Neural cell (in vitro differentiated cells): ENCODE measurements at regions not wholly inside any gene's neighbourhood (a gene's known extent, or its start where the extent isn't known, plus 50 kb on each side); places are given as distances from the start of the nearest gene placed in this dataset.

Source experiments
- H2AFZ ChIP-seq: fragments of 200-600, 300-800 bp; sonication (generic), shearing (Covaris generic); 2 replicates; pipeline ENCODE4 v1.6.0; 2014; ENCODE audit warnings: low read depth, mild to moderate bottlenecking, antibody characterized with exemption, low read length, moderate library complexity
- H3F3A ChIP-seq: fragments of 200-600 bp; shearing (Covaris generic); 2 replicates; pipeline ENCODE4 v1.6.1; 2016; ENCODE audit warnings: mild to moderate bottlenecking, moderate library complexity, mixed read lengths, antibody characterized with exemption, low read length; ENCODE audit not compliant: insufficient read depth, poor library complexity, severe bottlenecking
- H3K27ac ChIP-seq: fragments of 200-600, 300-800 bp; sonication (generic), shearing (Covaris generic); 2 replicates; pipeline ENCODE4 v1.5.1; 2014; ENCODE audit warnings: mild to moderate bottlenecking, low read length, moderate library complexity
- H3K27me3 ChIP-seq: fragments of 300-800, 200-600 bp; sonication (generic), shearing (Covaris generic); 2 replicates; pipeline ENCODE4 v1.6.0; 2014; ENCODE audit warnings: mild to moderate bottlenecking, low read depth, low read length, moderate library complexity; ENCODE audit not compliant: insufficient read depth
- H3K36me3 ChIP-seq: fragments of 300-800, 200-600 bp; sonication (generic), shearing (Covaris generic); 2 replicates; pipeline ENCODE4 v1.5.1; 2014; ENCODE audit warnings: mild to moderate bottlenecking, antibody characterized with exemption, low read length, moderate library complexity; ENCODE audit not compliant: insufficient read depth
- H3K4me2 ChIP-seq: fragments of 300-800, 200-600 bp; sonication (generic), shearing (Covaris generic); 2 replicates; pipeline ENCODE4 v1.6.0; 2014; ENCODE audit warnings: mild to moderate bottlenecking, low read length
- H3K4me3 ChIP-seq: fragments of 300-800, 200-600 bp; sonication (generic), shearing (Covaris generic); 2 replicates; pipeline ENCODE4 v1.5.1; 2014; ENCODE audit warnings: mild to moderate bottlenecking, low read length, moderate library complexity
- H3K79me2 ChIP-seq: fragments of 200-600 bp; shearing (Covaris generic); replicated peaks from 2 replicates; pipeline ENCODE4 v1.6.0; 2014; ENCODE audit warnings: mild to moderate bottlenecking, low read length, moderate library complexity; ENCODE audit not compliant: insufficient read depth
- H3K9ac ChIP-seq: fragments of 300-800, 200-600 bp; sonication (generic), shearing (Covaris generic); 2 replicates; pipeline ENCODE4 v1.6.1; 2016; ENCODE audit warnings: mild to moderate bottlenecking, low read length, mixed read lengths
- H3K9me2 ChIP-seq: fragments of 200-600 bp; shearing (Covaris generic); 2 replicates; pipeline ENCODE4 v1.6.1; 2016; ENCODE audit warnings: mild to moderate bottlenecking, low read length, mixed read lengths; ENCODE audit not compliant: insufficient read depth
- H3K9me3 ChIP-seq: fragments of 200-600, 300-800 bp; sonication (generic), shearing (Covaris generic); 2 replicates; pipeline ENCODE4 v1.6.1; 2016; ENCODE audit warnings: mild to moderate bottlenecking, mixed run types, low read length, moderate library complexity, mixed read lengths
- H4K20me1 ChIP-seq: fragments of 200-600 bp; shearing (Covaris generic); 2 replicates; pipeline ENCODE4 v1.6.1; 2016; ENCODE audit warnings: mild to moderate bottlenecking, mixed run types; ENCODE audit not compliant: insufficient read depth
- CTCF ChIP-seq: fragments of 450-650 bp; IDR thresholded peaks from 2 replicates; pipeline ENCODE4 v1.5.1; 2014; ENCODE audit warnings: antibody characterized with exemption, mild to moderate bottlenecking, moderate library complexity; ENCODE audit not compliant: poor library complexity, severe bottlenecking
- EP300 ChIP-seq: fragments of 450-650 bp; conservative IDR thresholded peaks from 2 replicates; pipeline ENCODE4 v1.6.1; 2014; ENCODE audit warnings: antibody characterized with exemption, mild to moderate bottlenecking, moderate library complexity; ENCODE audit not compliant: poor library complexity, severe bottlenecking
- EZH2 ChIP-seq: fragments of 200-600, 300-800 bp; shearing (Covaris generic), sonication (generic); IDR thresholded peaks from 2 replicates; pipeline ENCODE4 v1.6.1; 2014; ENCODE audit warnings: antibody characterized with exemption, low read length, borderline replicate concordance, mild to moderate bottlenecking; ENCODE audit not compliant: insufficient read depth, poor library complexity, severe bottlenecking
- MXI1 ChIP-seq: fragments of 450-650 bp; conservative IDR thresholded peaks from 2 replicates; pipeline ENCODE4 v1.6.1; 2014; ENCODE audit warnings: antibody characterized with exemption, mild to moderate bottlenecking; ENCODE audit not compliant: poor library complexity, severe bottlenecking
- POLR2AphosphoS5 ChIP-seq: IDR thresholded peaks from 2 replicates; pipeline ENCODE4 v1.6.1; 2012
- RAD21 ChIP-seq: fragments of 450-650 bp; conservative IDR thresholded peaks from 2 replicates; pipeline ENCODE4 v1.6.1; 2014; ENCODE audit warnings: antibody characterized with exemption, mild to moderate bottlenecking, moderate library complexity
- REST ChIP-seq: IDR thresholded peaks from 2 replicates; pipeline ENCODE4 v1.6.1; 2012; ENCODE audit warnings: borderline replicate concordance
- SMC3 ChIP-seq: fragments of 450-650 bp; conservative IDR thresholded peaks from 2 replicates; pipeline ENCODE4 v1.6.1; 2014; ENCODE audit warnings: antibody characterized with exemption, mild to moderate bottlenecking, moderate library complexity; ENCODE audit not compliant: poor library complexity
- TAF1 ChIP-seq: IDR thresholded peaks from 2 replicates; pipeline ENCODE4 v1.6.1; 2012; ENCODE audit warnings: low read depth

- H3K27ac ChIP-seq, result no peak overlapping the region
- H3K4me2 ChIP-seq, result no peak overlapping the region
- TF ChIP-seq CTCF, result no peak
- no peak for TF ChIP-seq TAF1
- TF ChIP-seq POLR2AphosphoS5, result no peak
- TF ChIP-seq EZH2, result no peak
- H3K9me2 ChIP-seq, result no peaks in the 10 kb centered on the region
- no peak overlapping the region for H3K9ac ChIP-seq
- H4K20me1 ChIP-seq, result no peaks in the 10 kb centered on the region
- H3K79me2 ChIP-seq, result no peaks in the 10 kb centered on the region
- H2AFZ ChIP-seq, result no peak overlapping the region
- no peaks in the 10 kb centered on the region for H3K27me3 ChIP-seq
- no peak overlapping the region for H3K4me3 ChIP-seq
- no peaks in the 10 kb centered on the region for H3F3A ChIP-seq
- no peaks in the 10 kb centered on the region for H3K36me3 ChIP-seq
- no peaks in the 10 kb centered on the region for H3K9me3 ChIP-seq
These were observed 879.7 kb downstream of the JRKL start for GRCh38 chr11:97269527-97269926.

GRCh38 chr11:97279341-97279740 lies 889.5 kb downstream of the JRKL start:
- H3F3A ChIP-seq, result no peaks in the 10 kb centered on the region
- no peak overlapping the region for H3K4me3 ChIP-seq
- no peaks in the 10 kb centered on the region for H3K27me3 ChIP-seq
- H3K9me3 ChIP-seq, result peaks cover 4% of the 10 kb centered on the region
- no peak overlapping the region for H3K4me2 ChIP-seq
- TF ChIP-seq EZH2 (no peak), MXI1 (no peak), TAF1 (no peak), SMC3 (no peak), CTCF (no peak), RAD21 (no peak), REST (no peak), POLR2AphosphoS5 (no peak), EP300 (no peak)
- H3K79me2 ChIP-seq, result no peaks in the 10 kb centered on the region
- no peaks in the 10 kb centered on the region for H4K20me1 ChIP-seq
- H3K27ac ChIP-seq, result no peak overlapping the region
- H2AFZ ChIP-seq, result no peak overlapping the region
- H3K9me2 ChIP-seq, result no peaks in the 10 kb centered on the region
- H3K9ac ChIP-seq, result no peak overlapping the region
- H3K36me3 ChIP-seq, result no peaks in the 10 kb centered on the region
